Fibroblast of mammary gland (primary cell): ENCODE measurements at regions not wholly inside any gene's neighbourhood (a gene's known extent, or its start where the extent isn't known, plus 50 kb on each side); places are given as distances from the start of the nearest gene placed in this dataset.

Source experiments
- DNase-seq: peaks from one replicate; pipeline ENCODE4 v3.0.0-alpha.2; 2010; ENCODE audit warnings: low read depth
- H3K4me3 ChIP-seq: 2 replicates; pipeline ENCODE4 v1.5.1; 2011; ENCODE audit warnings: low read depth, mild to moderate bottlenecking, low read length, moderate library complexity; ENCODE audit not compliant: control insufficient read depth
- CTCF ChIP-seq: conservative IDR thresholded peaks from 2 replicates; pipeline ENCODE4 v1.5.1; 2011; ENCODE audit warnings: low read depth, low read length, inconsistent platforms; ENCODE audit not compliant: control insufficient read depth, insufficient read depth

- no peak overlapping the region for H3K4me3 ChIP-seq
- no peak for DNase-seq
- TF ChIP-seq CTCF, result no peak
Observed at GRCh38 chr22:22752199-22752555, 107.8 kb downstream of the GGTLC2 start.

- TF ChIP-seq CTCF, result no peak
- peak; percentile 95 for DNase-seq
- no peak overlapping the region for H3K4me3 ChIP-seq
Observed at GRCh38 chr22:22752556-22753477, 108.4 kb downstream of the GGTLC2 start.

GRCh38 chr22:22753526-22754267 lies 109.3 kb downstream of the GGTLC2 start:
- H3K4me3 ChIP-seq, result no peak overlapping the region
- peak; percentile 67 for DNase-seq
- TF ChIP-seq CTCF, result peak; percentile 76

- H3K4me3 ChIP-seq, result no peak overlapping the region
- DNase-seq, result no peak
- TF ChIP-seq CTCF, result no peak
Observed at GRCh38 chr22:22754268-22754657, 109.8 kb downstream of the GGTLC2 start.

GRCh38 chr22:22754961-22755777 lies 110.8 kb downstream of the GGTLC2 start:
- DNase-seq, result no peak
- no peak overlapping the region for H3K4me3 ChIP-seq
- no peak for TF ChIP-seq CTCF

GRCh38 chr22:22755778-22756100 lies 111.3 kb downstream of the GGTLC2 start:
- no peak overlapping the region for H3K4me3 ChIP-seq
- TF ChIP-seq CTCF, result no peak
- DNase-seq, result no peak
